Endometrium (tissue), 2 donors: ENCODE measurements at regions not wholly inside any gene's neighbourhood (a gene's known extent, or its start where the extent isn't known, plus 50 kb on each side); places are given as distances from the start of the nearest gene placed in this dataset.
"Not testable (repeated sequence)": the region's sequence is repeated elsewhere in the genome, so short reads cannot be mapped to it uniquely, and the experiment has no call there.

Experiments
- FAIRE-seq: peaks from 2 replicates; lab custom pipeline; 2012; peaks lifted over from hg19 to GRCh38; lab: Jason Lieb, UNC
- donor health status: control.
- donor health status: control.

GRCh38 chr4:28391877-28392276, 1531.2 kb downstream of the STIM2 start:
- no peak for FAIRE-seq

DNA sequence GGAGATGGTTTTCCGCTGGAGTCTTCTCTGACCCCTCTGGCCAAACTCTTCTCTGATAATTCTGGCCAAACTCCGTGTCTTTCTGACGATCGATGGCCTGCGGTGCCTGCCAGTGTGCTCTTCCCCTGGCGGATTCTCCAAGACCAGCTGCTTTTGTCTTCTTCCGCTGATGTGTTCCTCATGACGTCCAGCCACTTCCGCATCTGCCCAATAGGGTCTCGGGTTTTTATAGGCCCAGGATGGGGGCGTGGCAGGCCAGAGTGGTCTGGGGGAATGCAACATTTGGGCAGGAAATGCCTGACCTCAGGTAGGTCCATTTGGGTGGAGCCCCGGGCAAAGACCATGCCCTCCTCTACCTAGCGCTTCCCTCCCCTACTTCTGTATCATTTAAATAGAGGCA, 1542.1 kb downstream of the STIM2 start:
- FAIRE-seq, result no peak

DNA sequence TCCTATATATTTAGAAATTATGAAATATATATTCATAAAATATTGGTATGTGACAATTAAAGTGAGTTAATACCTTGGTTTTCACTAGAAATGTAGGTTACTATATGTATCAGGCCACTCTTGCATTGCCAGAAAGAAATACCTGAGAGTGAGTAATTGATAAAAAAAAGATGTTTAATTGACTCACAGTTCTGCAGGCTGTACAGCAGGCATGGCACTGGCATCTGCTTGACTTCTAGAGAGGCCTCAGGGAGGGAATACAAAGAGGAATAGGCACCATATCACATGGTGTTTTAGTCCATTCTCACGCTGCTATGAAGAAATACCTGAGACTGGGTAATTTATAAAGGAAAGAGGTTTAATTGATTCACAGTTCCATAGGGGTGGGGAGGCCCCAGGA, 1560.6 kb downstream of the STIM2 start:
- FAIRE-seq, result no peak

- no peak for FAIRE-seq
Observed at GRCh38 chr4:28426251-28426650, 1565.6 kb downstream of the STIM2 start.

DNA sequence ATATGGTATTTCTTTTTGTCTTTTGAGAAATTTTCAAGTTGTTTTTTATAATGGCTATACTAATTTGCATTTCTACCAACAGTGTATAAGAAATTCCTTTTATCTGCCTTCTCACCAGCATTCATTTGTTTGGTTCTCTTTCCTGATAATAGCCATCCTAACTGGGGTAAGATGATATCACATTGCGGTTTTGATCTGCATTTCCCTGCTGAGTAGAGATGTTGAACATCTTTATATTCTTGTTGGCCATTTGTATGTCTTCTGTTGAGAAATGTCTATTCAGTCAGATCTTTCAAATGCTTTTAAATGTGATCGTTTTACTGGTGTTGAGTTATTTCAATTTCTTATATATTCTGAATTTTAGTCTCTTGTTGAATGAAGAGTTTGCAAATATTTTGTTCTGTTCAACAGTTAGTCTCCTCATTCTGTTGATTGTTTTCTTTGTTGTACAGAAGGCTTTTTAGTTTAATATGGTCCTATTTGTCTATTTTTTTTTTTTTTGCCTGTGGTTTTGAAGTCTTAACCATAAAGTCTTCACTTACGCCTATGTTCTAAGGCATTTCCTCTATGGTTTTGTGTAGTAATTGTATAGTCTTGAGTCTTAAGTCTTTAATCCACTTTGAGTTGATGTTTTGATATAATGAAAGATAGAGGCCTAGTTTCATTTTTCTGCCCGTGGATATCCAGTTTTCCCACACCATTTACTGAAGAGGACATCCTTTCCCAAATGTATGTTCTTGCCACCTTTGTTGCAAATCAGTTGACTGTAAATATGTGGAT, 1566.9 kb downstream of the STIM2 start:
- no peak for FAIRE-seq

DNA sequence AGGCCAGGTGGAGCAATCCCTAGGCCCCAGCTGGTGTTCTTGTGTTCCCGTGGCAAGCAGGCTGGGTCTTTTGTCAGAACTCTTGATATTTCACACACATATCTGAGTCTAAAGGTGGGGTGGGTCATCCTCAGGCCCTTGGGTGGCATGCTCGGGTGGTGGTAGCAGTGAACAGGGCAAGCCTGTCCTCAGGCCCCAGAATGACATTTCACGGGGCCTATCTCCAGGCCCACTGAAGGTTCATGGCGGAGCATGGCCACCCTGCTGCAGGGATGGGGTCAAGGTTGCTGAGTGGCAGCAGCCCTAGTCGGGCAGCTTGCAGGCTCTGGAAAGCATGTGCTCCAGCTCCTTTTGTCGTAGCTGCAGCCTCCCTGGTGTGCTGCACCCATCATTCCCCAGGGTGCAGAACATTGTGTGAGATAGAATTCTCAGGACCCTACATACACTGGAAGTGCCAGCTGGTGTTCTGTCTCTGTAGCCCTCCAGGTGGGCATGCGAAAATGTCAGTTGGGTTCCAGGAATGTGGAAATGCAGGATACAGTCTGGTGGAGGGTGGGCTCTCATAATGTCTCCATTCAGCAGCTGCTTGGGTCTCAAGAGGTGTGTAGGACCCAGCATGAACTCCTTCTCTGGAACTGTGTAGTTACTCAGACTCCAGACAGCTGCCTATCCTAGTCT, 1571.8 kb downstream of the STIM2 start:
- no peak for FAIRE-seq

DNA sequence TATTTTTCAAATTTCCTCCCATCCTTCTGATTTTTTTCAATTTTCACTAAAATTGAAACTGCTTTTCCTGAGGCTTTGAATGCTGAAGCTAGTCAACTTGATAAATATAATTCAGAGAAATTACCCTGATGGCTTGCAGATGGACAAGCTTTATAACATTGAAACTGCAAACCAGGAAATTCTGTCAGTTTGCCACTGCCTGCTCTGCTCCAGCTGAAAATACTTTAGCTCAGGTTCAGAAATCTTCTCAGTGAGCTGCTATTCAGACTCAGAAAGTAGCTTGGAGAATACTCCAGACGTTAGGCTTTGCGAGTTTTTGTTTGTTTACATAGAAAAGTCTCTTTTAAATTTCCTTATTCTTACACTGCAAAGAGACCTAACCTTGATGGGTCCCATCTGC, 1574.7 kb downstream of the STIM2 start:
- FAIRE-seq, result no peak

DNA sequence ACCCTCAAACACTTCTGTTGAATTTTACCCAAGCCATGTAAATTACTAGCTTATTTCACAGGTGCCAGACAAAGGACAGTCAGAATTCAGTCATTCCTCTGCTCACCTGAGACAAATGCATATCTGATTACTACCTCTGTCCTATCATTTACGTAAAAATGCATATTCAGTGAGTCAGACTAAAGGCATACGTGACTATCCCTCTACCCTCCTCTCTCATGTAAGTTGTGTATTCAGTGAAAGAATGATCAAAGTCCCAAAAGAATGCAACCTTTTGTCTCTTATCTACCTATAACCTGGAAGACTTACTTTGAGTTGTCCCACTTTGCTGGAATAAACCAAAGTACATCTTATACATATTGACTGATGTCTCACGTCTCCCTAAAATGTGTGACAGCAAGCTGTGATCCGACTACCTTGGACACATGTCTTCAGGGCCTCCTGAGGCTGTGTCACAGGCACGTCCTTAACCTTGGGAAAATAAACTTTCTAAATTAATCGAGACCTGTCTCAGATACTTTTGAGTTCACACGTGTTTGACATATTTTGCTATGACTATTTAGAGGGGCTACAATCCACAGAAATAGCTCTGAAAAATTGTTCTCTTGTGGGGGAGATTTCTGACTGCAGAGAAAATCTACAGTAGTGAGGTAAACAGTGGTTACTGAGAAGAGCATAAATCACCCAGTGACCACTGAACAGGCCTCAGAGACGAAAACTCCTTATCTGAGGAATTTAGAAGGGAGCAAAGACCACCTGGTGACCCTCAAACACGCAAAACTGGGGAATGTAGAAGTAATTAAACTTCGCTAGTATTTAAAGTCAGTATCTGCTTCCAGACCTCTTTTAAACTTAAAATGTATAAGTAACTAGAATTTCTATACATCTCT, 1575.8 kb downstream of the STIM2 start:
- no peak for FAIRE-seq

DNA sequence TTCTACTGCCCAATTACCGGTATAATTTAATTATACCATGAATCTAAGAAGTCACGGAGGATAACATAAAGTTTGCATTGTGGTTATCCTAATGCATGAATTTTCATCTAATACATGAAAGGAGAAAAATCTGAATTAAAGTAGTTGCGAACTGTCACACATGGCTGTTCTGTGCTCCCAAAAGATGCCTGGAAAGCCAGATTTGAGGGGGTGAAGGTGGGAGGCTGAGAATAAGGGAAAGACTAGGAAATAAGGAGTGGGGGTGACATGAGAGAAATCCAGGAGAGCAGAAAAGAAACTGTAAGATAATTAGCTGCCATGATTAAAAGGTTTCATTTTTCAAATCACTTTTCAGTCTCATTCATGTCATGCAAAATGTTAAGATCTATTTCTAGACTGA, 1582.7 kb downstream of the STIM2 start:
- FAIRE-seq, result no peak

DNA sequence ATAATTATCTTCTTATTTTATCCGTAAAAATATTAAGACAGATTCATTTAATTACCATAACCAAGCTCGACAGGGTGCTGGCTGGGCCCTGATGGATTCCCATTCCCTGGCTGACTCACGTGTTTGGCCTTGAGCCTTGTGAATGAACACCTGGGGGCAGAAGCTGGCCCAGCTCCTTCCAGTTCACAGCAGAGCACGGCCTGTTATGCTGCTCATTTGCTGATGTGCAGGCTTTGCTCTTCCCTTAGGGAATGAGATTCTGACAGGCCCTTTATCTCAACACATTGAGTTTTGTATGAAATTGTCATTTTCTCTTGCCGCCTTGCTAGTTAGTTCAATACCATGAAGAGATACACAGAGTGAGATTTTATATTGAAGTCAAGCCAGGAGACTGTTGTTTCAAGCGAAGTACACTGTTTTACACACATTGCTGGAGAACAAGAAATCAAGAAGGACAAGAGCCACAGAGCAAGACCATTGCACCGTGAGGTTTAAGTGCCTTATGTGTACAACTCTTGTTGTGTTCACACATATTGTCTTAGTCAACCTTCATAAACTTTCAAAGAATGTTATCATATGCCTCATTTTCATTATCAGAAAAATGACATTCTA, 1583.3 kb downstream of the STIM2 start:
- no peak for FAIRE-seq

- no peak for FAIRE-seq
Observed at GRCh38 chr4:28444886-28445496, 1584.3 kb downstream of the STIM2 start.

DNA sequence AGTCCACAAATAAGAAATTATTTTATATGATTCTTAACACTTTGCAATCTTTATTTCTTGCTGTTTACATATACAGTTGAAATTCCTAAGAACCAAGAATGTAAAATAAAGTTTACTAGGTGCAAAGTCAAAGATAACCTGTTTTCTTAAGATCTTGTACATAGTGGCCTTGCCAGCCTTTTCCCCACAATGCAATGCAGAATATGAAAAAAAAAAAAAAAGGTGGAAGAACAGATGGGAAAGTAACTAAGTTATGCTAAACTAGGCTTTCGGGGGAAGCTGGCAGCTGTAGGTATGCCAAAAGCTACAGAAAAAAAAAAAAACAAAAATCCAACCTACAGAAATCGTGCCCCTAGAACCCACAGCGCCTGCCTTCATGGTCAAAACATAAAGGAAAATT, 1588.4 kb downstream of the STIM2 start:
- no peak for FAIRE-seq

- no peak for FAIRE-seq
Observed at GRCh38 chr4:28451346-28451745, 1590.7 kb downstream of the STIM2 start.

- no peak for FAIRE-seq
Observed at GRCh38 chr4:28462766-28463700, 1602.4 kb downstream of the STIM2 start.

- peak; percentile 69 for FAIRE-seq
Observed at GRCh38 chr4:28464823-28465222, 1604.2 kb downstream of the STIM2 start.

- FAIRE-seq, result not testable (repeated sequence)
Observed at GRCh38 chr4:28466886-28467285, 1606.2 kb downstream of the STIM2 start.

- no peak for FAIRE-seq
Observed at GRCh38 chr4:28469387-28469786, 1608.7 kb downstream of the STIM2 start.

DNA sequence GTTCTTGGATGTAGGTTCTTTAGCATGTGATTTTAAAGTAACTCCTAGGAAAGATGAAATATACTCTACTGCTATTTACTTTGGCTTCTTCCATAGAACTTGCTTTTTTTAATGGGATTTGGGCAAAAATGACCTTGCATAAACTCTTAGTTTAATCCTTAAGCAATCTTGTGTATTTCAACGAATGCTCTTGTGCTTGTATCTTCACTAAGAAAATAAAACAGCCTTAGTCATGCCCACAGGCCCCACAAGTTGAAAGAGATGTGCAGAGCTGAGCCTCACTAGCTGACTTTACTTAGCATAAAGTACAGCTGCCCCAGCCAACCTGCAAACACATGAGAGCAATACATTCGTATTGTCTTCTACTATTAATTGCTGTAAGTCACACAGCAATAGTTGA, 1609.2 kb downstream of the STIM2 start:
- no peak for FAIRE-seq

GRCh38 chr4:28475381-28475780, 1614.7 kb downstream of the STIM2 start:
- no peak for FAIRE-seq

DNA sequence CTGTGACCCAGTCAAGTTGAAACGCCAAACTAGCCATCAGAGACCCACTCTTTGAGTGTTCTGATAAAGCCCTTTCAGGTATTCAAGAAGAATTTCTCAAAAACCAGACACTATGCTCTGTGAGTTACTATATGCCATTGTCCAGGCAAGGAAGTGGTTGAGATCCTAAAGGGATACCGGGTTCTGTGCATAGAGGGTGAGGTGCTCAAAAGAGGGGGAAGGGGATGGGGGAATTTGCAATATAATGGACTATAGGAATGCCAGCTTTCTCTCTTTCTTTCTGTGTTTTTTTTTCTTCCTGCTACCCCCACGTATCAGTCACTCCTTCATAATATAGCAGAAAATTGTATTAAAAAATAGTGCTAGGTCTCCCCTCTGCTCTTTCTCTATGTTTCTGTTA, 1619.0 kb downstream of the STIM2 start:
- no peak for FAIRE-seq

- FAIRE-seq, result no peak
Observed at GRCh38 chr4:28481565-28481964, 1620.9 kb downstream of the STIM2 start.
